ENCODE measurements at regions not wholly inside any gene's neighbourhood (a gene's known extent, or its start where the extent isn't known, plus 50 kb on each side); places are given as distances from the start of the nearest gene placed in this dataset.

DNA sequence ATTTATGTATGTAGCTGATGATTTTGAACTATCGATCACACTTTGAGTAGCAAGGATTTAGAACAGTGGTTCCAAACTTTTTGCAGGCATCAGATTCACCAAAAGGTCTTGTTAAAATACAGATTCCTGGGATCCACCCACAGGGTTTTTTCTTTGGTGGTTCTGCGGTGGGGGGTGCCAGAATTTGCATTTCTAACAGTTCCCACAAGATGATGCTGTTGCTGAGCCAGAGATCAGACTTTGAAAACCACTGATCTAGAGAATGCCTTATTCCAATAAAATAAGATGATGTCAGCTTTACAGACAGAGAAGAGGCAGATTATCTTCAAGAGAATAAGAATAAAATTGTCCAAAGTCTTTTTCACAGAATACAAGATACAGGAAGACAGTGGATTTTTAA, 80.9 kb upstream of the SHISA2 start:
- H3K4me3 ChIP-seq (ENCODE audit: insufficient read depth, low read depth, low read length) = no peak overlapping the region

DNA sequence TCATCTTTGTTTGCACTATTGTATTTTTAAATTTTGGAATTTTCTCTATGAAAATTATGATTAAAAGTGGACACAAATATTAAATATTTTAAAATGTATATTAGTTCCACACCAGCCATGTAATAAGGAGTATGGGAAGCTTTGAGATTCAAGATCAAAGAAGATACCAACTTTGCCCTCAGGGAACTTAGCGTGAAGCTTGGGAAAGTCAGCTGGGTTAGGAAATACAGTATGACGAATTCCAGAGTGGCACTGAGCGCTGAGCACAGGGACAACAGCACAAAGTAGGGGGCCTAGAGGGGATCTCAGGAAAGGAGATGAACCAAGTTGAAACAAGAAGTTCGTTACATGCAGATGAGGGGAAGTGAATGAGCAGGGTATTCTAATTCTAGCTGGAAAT, 76.9 kb upstream of the SHISA2 start:
- no peak overlapping the region for H3K4me2 ChIP-seq (ENCODE audit: low read length)
- H3K4me1 Mint-ChIP-seq (ENCODE audit: low read depth, unreplicated experiment) = no peaks in the 10 kb centered on the region
- no peak overlapping the region for H3K9ac ChIP-seq (ENCODE audit: low read length)
- no peak overlapping the region for H2AFZ ChIP-seq (ENCODE audit: low read depth, low read length)
- no peaks in the 10 kb centered on the region for H3K27me3 ChIP-seq (ENCODE audit: insufficient read depth, low read length)
- H3K4me1 ChIP-seq (ENCODE audit: insufficient read depth, low read length) = no peaks in the 10 kb centered on the region
- FAIRE-seq = no peak
- DNase-seq (ENCODE audit: low read depth) = no peak
- no peak overlapping the region for H3K27ac Mint-ChIP-seq (ENCODE audit: unreplicated experiment)
- no peaks in the 10 kb centered on the region for H3K79me2 ChIP-seq (ENCODE audit: insufficient read depth, low read length)
- peaks cover 3% of the 10 kb centered on the region for H3K27me3 Mint-ChIP-seq (ENCODE audit: low read depth, unreplicated experiment)
- no peaks in the 10 kb centered on the region for H3K36me3 Mint-ChIP-seq (ENCODE audit: low read depth, unreplicated experiment)
- H3K9me3 ChIP-seq (ENCODE audit: insufficient read depth, low read depth, low read length) = no peaks in the 10 kb centered on the region
- no peak overlapping the region for H3K4me3 ChIP-seq (ENCODE audit: insufficient read depth, low read depth, low read length)
- no peak overlapping the region for H3K27ac ChIP-seq (ENCODE audit: low read depth, low read length)
- TF ChIP-seq, protein P1, sequence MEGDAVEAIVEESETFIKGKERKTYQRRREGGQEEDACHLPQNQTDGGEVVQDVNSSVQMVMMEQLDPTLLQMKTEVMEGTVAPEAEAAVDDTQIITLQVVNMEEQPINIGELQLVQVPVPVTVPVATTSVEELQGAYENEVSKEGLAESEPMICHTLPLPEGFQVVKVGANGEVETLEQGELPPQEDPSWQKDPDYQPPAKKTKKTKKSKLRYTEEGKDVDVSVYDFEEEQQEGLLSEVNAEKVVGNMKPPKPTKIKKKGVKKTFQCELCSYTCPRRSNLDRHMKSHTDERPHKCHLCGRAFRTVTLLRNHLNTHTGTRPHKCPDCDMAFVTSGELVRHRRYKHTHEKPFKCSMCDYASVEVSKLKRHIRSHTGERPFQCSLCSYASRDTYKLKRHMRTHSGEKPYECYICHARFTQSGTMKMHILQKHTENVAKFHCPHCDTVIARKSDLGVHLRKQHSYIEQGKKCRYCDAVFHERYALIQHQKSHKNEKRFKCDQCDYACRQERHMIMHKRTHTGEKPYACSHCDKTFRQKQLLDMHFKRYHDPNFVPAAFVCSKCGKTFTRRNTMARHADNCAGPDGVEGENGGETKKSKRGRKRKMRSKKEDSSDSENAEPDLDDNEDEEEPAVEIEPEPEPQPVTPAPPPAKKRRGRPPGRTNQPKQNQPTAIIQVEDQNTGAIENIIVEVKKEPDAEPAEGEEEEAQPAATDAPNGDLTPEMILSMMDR (IDR thresholded peaks at IDR 0.05; ENCODE audit: insufficient read depth, low read depth, low read length) = no peak
- TF ChIP-seq EZH2 (IDR thresholded peaks at IDR 0.05; ENCODE audit: insufficient read depth, low read length) = no peak
- H3K36me3 ChIP-seq (ENCODE audit: insufficient read depth, low read length) = no peaks in the 10 kb centered on the region
- H3K4me3 Mint-ChIP-seq (ENCODE audit: unreplicated experiment) = no peak overlapping the region
- no peaks in the 10 kb centered on the region for H4K20me1 ChIP-seq (ENCODE audit: insufficient read depth, low read length)
- H3K9me3 Mint-ChIP-seq (ENCODE audit: unreplicated experiment) = no peaks in the 10 kb centered on the region

More for the DNA sequence above, 80.9 kb upstream of the SHISA2 start:
- H4K20me1 ChIP-seq (ENCODE audit: insufficient read depth, low read length) = no peaks in the 10 kb centered on the region
- no peak overlapping the region for H2AFZ ChIP-seq (ENCODE audit: low read depth, low read length)
- H3K4me1 ChIP-seq (ENCODE audit: insufficient read depth, low read length) = no peaks in the 10 kb centered on the region
- Mint-ChIP-seq H3K36me3 (ENCODE audit: low read depth, unreplicated experiment) (no peaks in the 10 kb centered on the region), H3K4me3 (ENCODE audit: unreplicated experiment) (no peak overlapping the region), H3K9me3 (ENCODE audit: unreplicated experiment) (peaks cover 2% of the 10 kb centered on the region), H3K27me3 (ENCODE audit: low read depth, unreplicated experiment) (peaks cover 3% of the 10 kb centered on the region), H3K4me1 (ENCODE audit: low read depth, unreplicated experiment) (no peaks in the 10 kb centered on the region), H3K27ac (ENCODE audit: unreplicated experiment) (no peak overlapping the region)
- no peak overlapping the region for H3K4me2 ChIP-seq (ENCODE audit: low read length)
- TF ChIP-seq, protein P1 (IDR thresholded peaks at IDR 0.05; ENCODE audit: insufficient read depth, low read depth, low read length) = peak; percentile 13
- no peak for TF ChIP-seq EZH2 (IDR thresholded peaks at IDR 0.05; ENCODE audit: insufficient read depth, low read length)
- DNase-seq (ENCODE audit: low read depth) (peak; percentile 1), FAIRE-seq (no peak)
- no peaks in the 10 kb centered on the region for H3K79me2 ChIP-seq (ENCODE audit: insufficient read depth, low read length)
- no peaks in the 10 kb centered on the region for H3K27me3 ChIP-seq (ENCODE audit: insufficient read depth, low read length)
- no peaks in the 10 kb centered on the region for H3K36me3 ChIP-seq (ENCODE audit: insufficient read depth, low read length)
- H3K27ac ChIP-seq (ENCODE audit: low read depth, low read length) = no peak overlapping the region
- no peaks in the 10 kb centered on the region for H3K9me3 ChIP-seq (ENCODE audit: insufficient read depth, low read depth, low read length)
- H3K9ac ChIP-seq (ENCODE audit: low read length) = no peak overlapping the region

- Mint-ChIP-seq H3K9me3 (ENCODE audit: unreplicated experiment) (no peaks in the 10 kb centered on the region), H3K27ac (ENCODE audit: unreplicated experiment) (no peak overlapping the region), H3K27me3 (ENCODE audit: low read depth, unreplicated experiment) (peaks cover 11% of the 10 kb centered on the region), H3K36me3 (ENCODE audit: low read depth, unreplicated experiment) (no peaks in the 10 kb centered on the region), H3K4me3 (ENCODE audit: unreplicated experiment) (no peak overlapping the region), H3K4me1 (ENCODE audit: low read depth, unreplicated experiment) (no peaks in the 10 kb centered on the region)
- Histone ChIP-seq H3K79me2 (ENCODE audit: insufficient read depth, low read length) (no peaks in the 10 kb centered on the region), H4K20me1 (ENCODE audit: insufficient read depth, low read length) (no peaks in the 10 kb centered on the region), H3K4me1 (ENCODE audit: insufficient read depth, low read length) (no peaks in the 10 kb centered on the region), H3K36me3 (ENCODE audit: insufficient read depth, low read length) (no peaks in the 10 kb centered on the region), H3K27me3 (ENCODE audit: insufficient read depth, low read length) (no peaks in the 10 kb centered on the region), H3K9me3 (ENCODE audit: insufficient read depth, low read depth, low read length) (no peaks in the 10 kb centered on the region), H3K27ac (ENCODE audit: low read depth, low read length) (no peak overlapping the region), H2AFZ (ENCODE audit: low read depth, low read length) (no peak overlapping the region), H3K4me2 (ENCODE audit: low read length) (no peak overlapping the region), H3K9ac (ENCODE audit: low read length) (no peak overlapping the region), H3K4me3 (ENCODE audit: insufficient read depth, low read depth, low read length) (no peak overlapping the region)
- TF ChIP-seq EZH2 (IDR thresholded peaks at IDR 0.05; ENCODE audit: insufficient read depth, low read length) = no peak
- FAIRE-seq (no peak), DNase-seq (ENCODE audit: low read depth) (no peak)
Measured at GRCh38 chr13:26117620-26118019, 65.8 kb upstream of the SHISA2 start.

Measured in astrocyte (in vitro differentiated cells and primary cell).